Karpas-422 (cell line): ENCODE measurements at regions not wholly inside any gene's neighbourhood (a gene's known extent, or its start where the extent isn't known, plus 50 kb on each side); places are given as distances from the start of the nearest gene placed in this dataset.

ENCODE experiments used
- DNase-seq: peaks from one replicate; pipeline ENCODE4 v3.0.0-alpha.2; 2015
- H2AFZ ChIP-seq: fragments of 200-600 bp; sonication (generic); 2 replicates; pipeline ENCODE4 v1.6.1; 2014; ENCODE audit warnings: antibody characterized with exemption, low read length, mixed read lengths
- H3K27ac ChIP-seq: fragments of 200-600 bp; sonication (generic); 2 replicates; pipeline ENCODE4 v1.5.1; 2014; ENCODE audit warnings: mild to moderate bottlenecking, low read length, moderate library complexity
- H3K27me3 ChIP-seq: fragments of 200-600 bp; sonication (generic); 2 replicates; pipeline ENCODE4 v1.6.1; 2014; ENCODE audit warnings: low read length, mixed read lengths
- H3K36me3 ChIP-seq: fragments of 200-600 bp; sonication (generic); 2 replicates; pipeline ENCODE4 v1.6.1; 2014; ENCODE audit warnings: low read length, mixed read lengths; ENCODE audit not compliant: insufficient read depth
- H3K4me1 ChIP-seq: fragments of 200-600 bp; sonication (generic); 2 replicates; pipeline ENCODE4 v1.6.1; 2014; ENCODE audit warnings: mild to moderate bottlenecking, low read length, mixed read lengths
- H3K4me2 ChIP-seq: fragments of 200-600 bp; sonication (generic); 2 replicates; pipeline ENCODE4 v1.6.1; 2014; ENCODE audit warnings: low read length, low read depth, mild to moderate bottlenecking; ENCODE audit not compliant: poor library complexity, severe bottlenecking
- H3K4me3 ChIP-seq: fragments of 200-600 bp; sonication (generic); 2 replicates; pipeline ENCODE4 v1.5.1; 2014; ENCODE audit warnings: mild to moderate bottlenecking, antibody characterized with exemption, low read length, mixed read lengths
- H3K79me2 ChIP-seq: fragments of 200-600 bp; sonication (generic); 2 replicates; pipeline ENCODE4 v1.6.1; 2014; ENCODE audit warnings: mild to moderate bottlenecking, low read length, mixed read lengths
- H3K9ac ChIP-seq: fragments of 200-600 bp; sonication (generic); 2 replicates; pipeline ENCODE4 v1.6.0; 2014; ENCODE audit warnings: low read length
- H3K9me2 ChIP-seq: fragments of 200-600 bp; sonication (generic), shearing (Covaris generic); replicated peaks from 2 replicates; pipeline ENCODE4 v1.6.0; 2014; ENCODE audit warnings: mild to moderate bottlenecking, low read length, moderate library complexity; ENCODE audit not compliant: insufficient read depth
- H3K9me3 ChIP-seq: fragments of 300-700, 200-600 bp; sonication (generic); 2 replicates; pipeline ENCODE4 v1.6.1; 2014; ENCODE audit warnings: low read length, mixed read lengths
- H4K20me1 ChIP-seq: fragments of 200-600 bp; sonication (generic); 2 replicates; pipeline ENCODE4 v1.6.1; 2014; ENCODE audit warnings: mild to moderate bottlenecking, antibody characterized with exemption, low read length, low read depth; ENCODE audit not compliant: insufficient read depth

- no peaks in the 10 kb centered on the region for H3K9me2 ChIP-seq
- no peaks in the 10 kb centered on the region for H3K27me3 ChIP-seq
- no peak overlapping the region for H3K4me2 ChIP-seq
- no peaks in the 10 kb centered on the region for H3K36me3 ChIP-seq
- H3K9ac ChIP-seq: no peak overlapping the region
- no peaks in the 10 kb centered on the region for H3K9me3 ChIP-seq
- H3K4me1 ChIP-seq: no peaks in the 10 kb centered on the region
- H3K79me2 ChIP-seq: no peaks in the 10 kb centered on the region
- no peak for DNase-seq
- H4K20me1 ChIP-seq: no peaks in the 10 kb centered on the region
- H3K4me3 ChIP-seq: no peak overlapping the region
- no peak overlapping the region for H2AFZ ChIP-seq
- no peak overlapping the region for H3K27ac ChIP-seq
Observed at GRCh38 chr3:90015688-90016356, 908.4 kb downstream of the EPHA3 start.

GRCh38 chr3:90016555-90016954 lies 909.1 kb downstream of the EPHA3 start:
- Histone ChIP-seq H3K9ac (no peak overlapping the region), H3K4me2 (no peak overlapping the region), H3K36me3 (no peaks in the 10 kb centered on the region), H3K4me3 (no peak overlapping the region), H4K20me1 (no peaks in the 10 kb centered on the region), H3K9me2 (no peaks in the 10 kb centered on the region), H3K9me3 (no peaks in the 10 kb centered on the region), H3K27me3 (no peaks in the 10 kb centered on the region), H3K27ac (no peak overlapping the region), H3K4me1 (no peaks in the 10 kb centered on the region), H3K79me2 (no peaks in the 10 kb centered on the region), H2AFZ (no peak overlapping the region)
- no peak for DNase-seq

GRCh38 chr3:90018779-90019178 lies 911.4 kb downstream of the EPHA3 start:
- no peaks in the 10 kb centered on the region for H3K9me2 ChIP-seq
- H3K4me2 ChIP-seq: no peak overlapping the region
- no peak overlapping the region for H2AFZ ChIP-seq
- no peak overlapping the region for H3K9ac ChIP-seq
- H3K79me2 ChIP-seq: no peaks in the 10 kb centered on the region
- no peaks in the 10 kb centered on the region for H3K27me3 ChIP-seq
- no peak overlapping the region for H3K27ac ChIP-seq
- no peaks in the 10 kb centered on the region for H4K20me1 ChIP-seq
- no peaks in the 10 kb centered on the region for H3K9me3 ChIP-seq
- H3K4me1 ChIP-seq: no peaks in the 10 kb centered on the region
- no peak for DNase-seq
- H3K36me3 ChIP-seq: no peaks in the 10 kb centered on the region
- H3K4me3 ChIP-seq: no peak overlapping the region

- no peak overlapping the region for H3K4me3 ChIP-seq
- no peak overlapping the region for H3K9ac ChIP-seq
- no peaks in the 10 kb centered on the region for H3K36me3 ChIP-seq
- H3K9me2 ChIP-seq: no peaks in the 10 kb centered on the region
- no peaks in the 10 kb centered on the region for H3K4me1 ChIP-seq
- no peaks in the 10 kb centered on the region for H3K9me3 ChIP-seq
- no peak overlapping the region for H2AFZ ChIP-seq
- no peak for DNase-seq
- H3K27ac ChIP-seq: no peak overlapping the region
- H3K27me3 ChIP-seq: no peaks in the 10 kb centered on the region
- no peaks in the 10 kb centered on the region for H4K20me1 ChIP-seq
- no peaks in the 10 kb centered on the region for H3K79me2 ChIP-seq
- H3K4me2 ChIP-seq: no peak overlapping the region
Observed at GRCh38 chr3:90025019-90025418, 917.6 kb downstream of the EPHA3 start.

GRCh38 chr3:90026406-90026805 lies 919.0 kb downstream of the EPHA3 start:
- no peak overlapping the region for H3K27ac ChIP-seq
- no peaks in the 10 kb centered on the region for H3K9me2 ChIP-seq
- H3K4me1 ChIP-seq: no peaks in the 10 kb centered on the region
- no peaks in the 10 kb centered on the region for H4K20me1 ChIP-seq
- no peak overlapping the region for H3K9ac ChIP-seq
- no peaks in the 10 kb centered on the region for H3K79me2 ChIP-seq
- no peaks in the 10 kb centered on the region for H3K27me3 ChIP-seq
- no peak for DNase-seq
- H3K36me3 ChIP-seq: no peaks in the 10 kb centered on the region
- no peak overlapping the region for H3K4me2 ChIP-seq
- no peaks in the 10 kb centered on the region for H3K9me3 ChIP-seq
- H2AFZ ChIP-seq: no peak overlapping the region
- no peak overlapping the region for H3K4me3 ChIP-seq

GRCh38 chr3:90031121-90031520 lies 923.7 kb downstream of the EPHA3 start:
- no peak for DNase-seq
- H3K27ac ChIP-seq: no peak overlapping the region
- no peaks in the 10 kb centered on the region for H3K9me2 ChIP-seq
- H3K79me2 ChIP-seq: no peaks in the 10 kb centered on the region
- no peak overlapping the region for H2AFZ ChIP-seq
- no peaks in the 10 kb centered on the region for H3K4me1 ChIP-seq
- no peak overlapping the region for H3K9ac ChIP-seq
- no peaks in the 10 kb centered on the region for H3K9me3 ChIP-seq
- H3K27me3 ChIP-seq: no peaks in the 10 kb centered on the region
- no peak overlapping the region for H3K4me2 ChIP-seq
- H3K36me3 ChIP-seq: no peaks in the 10 kb centered on the region
- H4K20me1 ChIP-seq: no peaks in the 10 kb centered on the region
- no peak overlapping the region for H3K4me3 ChIP-seq

GRCh38 chr3:90032980-90033641 lies 925.7 kb downstream of the EPHA3 start:
- DNase-seq: no peak
- Histone ChIP-seq H3K79me2 (no peaks in the 10 kb centered on the region), H3K4me3 (no peak overlapping the region), H3K4me1 (no peaks in the 10 kb centered on the region), H3K27me3 (no peaks in the 10 kb centered on the region), H3K4me2 (no peak overlapping the region), H3K9me2 (no peaks in the 10 kb centered on the region), H3K9me3 (no peaks in the 10 kb centered on the region), H3K9ac (no peak overlapping the region), H3K36me3 (no peaks in the 10 kb centered on the region), H2AFZ (no peak overlapping the region), H4K20me1 (no peaks in the 10 kb centered on the region), H3K27ac (no peak overlapping the region)

GRCh38 chr3:90034038-90034437 lies 926.6 kb downstream of the EPHA3 start:
- Histone ChIP-seq H4K20me1 (no peaks in the 10 kb centered on the region), H3K9me3 (no peaks in the 10 kb centered on the region), H3K4me1 (no peaks in the 10 kb centered on the region), H3K4me2 (no peak overlapping the region), H3K9ac (no peak overlapping the region), H3K27ac (no peak overlapping the region), H3K79me2 (no peaks in the 10 kb centered on the region), H3K27me3 (no peaks in the 10 kb centered on the region), H3K4me3 (no peak overlapping the region), H2AFZ (no peak overlapping the region), H3K36me3 (no peaks in the 10 kb centered on the region), H3K9me2 (no peaks in the 10 kb centered on the region)
- DNase-seq: peak; percentile 7
